ENCODE measurements at regions not wholly inside any gene's neighbourhood (a gene's known extent, or its start where the extent isn't known, plus 50 kb on each side); places are given as distances from the start of the nearest gene placed in this dataset.
A peak's percentile ranks its signal among the peaks of the same experiment; 100 is the strongest.

DNA sequence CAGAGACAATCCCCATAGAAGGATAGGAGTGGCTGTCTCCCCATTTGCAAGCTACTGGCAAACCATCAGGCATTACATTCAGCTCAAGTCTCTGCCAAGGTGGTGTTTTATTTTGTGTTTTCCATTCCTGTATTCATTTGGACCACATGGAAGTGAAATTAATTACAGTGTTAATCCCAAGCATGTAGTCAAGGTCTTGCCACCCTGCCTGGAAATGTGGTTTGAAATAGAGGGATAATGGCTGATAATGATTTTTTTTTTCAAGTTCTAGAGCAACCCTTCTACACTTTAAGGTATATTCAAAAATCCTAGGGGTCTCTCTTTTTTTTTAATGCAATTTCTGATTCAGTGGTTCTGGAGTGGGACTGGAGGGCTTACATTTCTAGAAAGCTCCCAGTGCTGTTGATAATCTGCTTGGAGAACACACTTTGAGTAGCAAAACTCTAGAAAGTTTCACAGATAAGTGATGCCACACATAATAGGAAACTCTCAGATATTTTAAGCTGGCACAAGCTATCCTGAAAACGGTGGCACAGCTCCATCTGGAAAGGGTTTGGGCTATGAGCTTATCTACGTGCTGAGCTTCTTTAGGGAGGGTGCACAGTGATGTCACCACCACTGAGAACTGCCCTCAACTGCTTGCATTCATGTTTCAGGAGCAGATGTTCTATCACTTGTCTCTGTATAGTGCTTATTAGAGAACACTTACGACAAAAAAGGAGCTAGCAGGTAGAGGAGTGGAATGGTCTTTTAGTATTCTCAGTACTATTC, 140.1 kb upstream of the IL12A start:
- H3K9ac ChIP-seq (ENCODE audit: low read depth in 1 of 2, low read length in 2 of 2): no peak overlapping the region
- H3K9me3 ChIP-seq (ENCODE audit: control insufficient read depth in 1 of 2, low read length in 2 of 2): no peaks in the 10 kb centered on the region

DNA sequence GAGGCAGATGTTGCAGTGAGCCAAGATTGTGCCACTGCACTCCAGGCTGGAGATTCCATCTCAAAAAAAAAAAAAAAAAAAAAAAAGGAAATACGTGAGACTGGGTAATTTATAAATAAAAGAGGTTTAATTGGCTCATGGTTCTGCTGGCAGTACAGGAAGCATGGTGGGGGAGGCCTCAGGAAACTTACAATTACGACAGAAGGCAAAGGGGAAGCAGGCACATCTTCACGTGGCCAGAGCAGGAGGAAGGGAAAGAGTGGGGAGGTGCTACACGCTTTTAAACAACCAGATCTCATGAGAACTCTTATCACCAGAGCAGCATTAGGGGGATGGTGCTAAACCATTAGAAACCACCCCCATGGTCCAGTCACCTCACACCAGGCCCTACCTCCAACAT, 138.2 kb upstream of the IL12A start:
- Histone ChIP-seq H3K36me3 (ENCODE audit: control insufficient read depth in 1 of 2, insufficient read depth in 2 of 2, low read length in 2 of 2) (no peaks in the 10 kb centered on the region), H3K4me1 (ENCODE audit: control insufficient read depth in 1 of 2, insufficient read depth in 2 of 2, low read length in 2 of 2) (no peaks in the 10 kb centered on the region), H3K27ac (ENCODE audit: low read depth, low read length) (no peak overlapping the region), H3K9me3 (ENCODE audit: control insufficient read depth in 1 of 2, low read length in 2 of 2) (no peaks in the 10 kb centered on the region), H3K4me3 (ENCODE audit: low read depth in 1 of 2, low read length in 2 of 2) (no peak overlapping the region), H3K27me3 (ENCODE audit: control insufficient read depth in 1 of 2, insufficient read depth in 2 of 2, low read length in 2 of 2) (no peaks in the 10 kb centered on the region), H3K9ac (ENCODE audit: low read depth in 1 of 2, low read length in 2 of 2) (no peak overlapping the region)

More for the DNA sequence above, 140.1 kb upstream of the IL12A start:
- no peak overlapping the region for H3K27ac ChIP-seq (ENCODE audit: low read depth, low read length)
- H3K4me1 ChIP-seq (ENCODE audit: control insufficient read depth in 1 of 2, insufficient read depth in 2 of 2, low read length in 2 of 2): no peaks in the 10 kb centered on the region
- no peak overlapping the region for H3K4me3 ChIP-seq (ENCODE audit: low read depth in 1 of 2, low read length in 2 of 2)
- no peaks in the 10 kb centered on the region for H3K36me3 ChIP-seq (ENCODE audit: control insufficient read depth in 1 of 2, insufficient read depth in 2 of 2, low read length in 2 of 2)
- no peaks in the 10 kb centered on the region for H3K27me3 ChIP-seq (ENCODE audit: control insufficient read depth in 1 of 2, insufficient read depth in 2 of 2, low read length in 2 of 2)

DNA sequence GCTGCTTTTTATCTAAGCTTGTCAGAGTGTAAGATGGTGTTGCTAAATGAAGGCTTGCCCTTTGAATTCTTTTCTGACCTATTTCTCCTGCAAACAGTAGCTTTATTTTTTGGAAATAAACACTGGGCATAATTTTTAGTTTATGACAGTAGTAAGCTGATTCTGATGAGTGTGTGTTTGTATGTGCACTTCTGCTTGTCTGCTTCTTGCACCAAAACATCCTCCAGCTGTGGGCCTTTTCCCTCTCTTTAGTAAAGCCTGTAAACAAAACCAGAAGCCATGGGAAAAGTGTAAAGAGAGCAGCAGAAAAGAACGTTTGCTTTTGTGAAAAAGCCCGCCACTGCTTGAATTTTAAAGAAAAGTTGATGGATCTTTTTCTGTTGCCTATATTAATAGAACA, 136.4 kb upstream of the IL12A start:
- Histone ChIP-seq H3K9ac (ENCODE audit: low read depth in 1 of 2, low read length in 2 of 2) (no peak overlapping the region), H3K36me3 (ENCODE audit: control insufficient read depth in 1 of 2, insufficient read depth in 2 of 2, low read length in 2 of 2) (no peaks in the 10 kb centered on the region), H3K4me1 (ENCODE audit: control insufficient read depth in 1 of 2, insufficient read depth in 2 of 2, low read length in 2 of 2) (peaks cover 0 to 3% of the 10 kb centered on the region in 2 donors), H3K27me3 (ENCODE audit: control insufficient read depth in 1 of 2, insufficient read depth in 2 of 2, low read length in 2 of 2) (no peaks in the 10 kb centered on the region), H3K4me3 (ENCODE audit: low read depth in 1 of 2, low read length in 2 of 2) (no peak overlapping the region), H3K9me3 (ENCODE audit: control insufficient read depth in 1 of 2, low read length in 2 of 2) (no peaks in the 10 kb centered on the region), H3K27ac (ENCODE audit: low read depth, low read length) (no peak overlapping the region)

DNA sequence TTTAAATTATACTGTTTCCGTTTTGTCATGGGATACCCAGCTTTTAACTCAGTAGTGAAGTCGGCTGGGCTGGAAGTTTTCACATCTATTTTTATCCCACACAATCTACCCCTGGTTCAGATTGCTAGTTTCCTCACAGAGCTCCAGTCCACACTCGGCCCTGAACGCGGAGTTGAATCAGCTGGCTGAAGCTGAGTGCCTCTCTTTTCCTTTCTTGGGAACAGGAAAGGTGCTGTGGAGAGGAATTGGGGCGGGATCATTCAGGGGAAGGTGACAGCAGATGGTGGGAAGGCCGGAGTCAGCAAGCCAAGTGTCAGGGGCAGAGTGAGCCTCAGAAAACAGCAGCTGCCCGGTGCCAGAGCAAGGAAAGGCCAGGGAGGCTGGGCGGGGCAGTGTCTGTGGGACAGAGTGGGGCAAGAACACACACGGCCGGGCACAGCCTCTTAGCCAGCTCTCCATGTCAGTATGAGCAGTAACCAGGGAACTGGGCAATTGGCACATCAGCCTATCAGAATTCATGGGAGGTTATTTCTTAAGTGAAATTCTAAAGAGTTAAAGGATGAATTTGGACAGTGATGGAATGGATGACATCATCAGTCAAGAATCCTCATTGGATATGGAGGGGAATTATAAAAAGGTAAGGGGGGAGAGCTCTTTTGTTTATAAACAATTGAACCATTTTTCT, 135.7 kb upstream of the IL12A start:
- no peak overlapping the region for H3K4me3 ChIP-seq (ENCODE audit: low read depth in 1 of 2, low read length in 2 of 2)
- H3K27me3 ChIP-seq (ENCODE audit: control insufficient read depth in 1 of 2, insufficient read depth in 2 of 2, low read length in 2 of 2): no peaks in the 10 kb centered on the region
- no peaks in the 10 kb centered on the region for H3K36me3 ChIP-seq (ENCODE audit: control insufficient read depth in 1 of 2, insufficient read depth in 2 of 2, low read length in 2 of 2)
- H3K27ac ChIP-seq (ENCODE audit: low read depth, low read length): no peak overlapping the region
- peaks cover 0 to 5% of the 10 kb centered on the region in 2 donors for H3K4me1 ChIP-seq (ENCODE audit: control insufficient read depth in 1 of 2, insufficient read depth in 2 of 2, low read length in 2 of 2)
- no peaks in the 10 kb centered on the region for H3K9me3 ChIP-seq (ENCODE audit: control insufficient read depth in 1 of 2, low read length in 2 of 2)
- H3K9ac ChIP-seq (ENCODE audit: low read depth in 1 of 2, low read length in 2 of 2): peak overlapping the region in 1 of 2 donors; percentile 49

DNA sequence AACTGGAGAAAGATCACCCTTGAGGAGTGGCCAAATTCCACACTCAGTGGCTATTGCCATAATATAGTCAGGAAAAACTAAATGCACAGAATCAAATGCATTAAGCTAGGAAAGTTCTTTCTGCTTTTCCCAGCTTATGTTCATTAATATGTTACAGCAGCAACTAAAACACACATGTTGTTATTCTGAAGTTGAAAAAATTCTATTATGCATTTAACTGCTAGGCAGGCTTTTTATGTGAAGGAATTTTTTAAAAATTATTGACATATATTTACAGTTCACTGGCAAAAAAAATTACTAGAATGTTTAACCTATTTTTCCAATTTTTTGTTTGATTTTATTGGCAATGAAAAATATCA, 135.2 kb upstream of the IL12A start:
- no peak overlapping the region for H3K9ac ChIP-seq (ENCODE audit: low read depth in 1 of 2, low read length in 2 of 2)
- H3K36me3 ChIP-seq (ENCODE audit: control insufficient read depth in 1 of 2, insufficient read depth in 2 of 2, low read length in 2 of 2): no peaks in the 10 kb centered on the region
- H3K4me1 ChIP-seq (ENCODE audit: control insufficient read depth in 1 of 2, insufficient read depth in 2 of 2, low read length in 2 of 2): peaks cover 0 to 8% of the 10 kb centered on the region in 2 donors
- no peak overlapping the region for H3K27ac ChIP-seq (ENCODE audit: low read depth, low read length)
- H3K27me3 ChIP-seq (ENCODE audit: control insufficient read depth in 1 of 2, insufficient read depth in 2 of 2, low read length in 2 of 2): no peaks in the 10 kb centered on the region
- H3K4me3 ChIP-seq (ENCODE audit: low read depth in 1 of 2, low read length in 2 of 2): no peak overlapping the region
- no peaks in the 10 kb centered on the region for H3K9me3 ChIP-seq (ENCODE audit: control insufficient read depth in 1 of 2, low read length in 2 of 2)

DNA sequence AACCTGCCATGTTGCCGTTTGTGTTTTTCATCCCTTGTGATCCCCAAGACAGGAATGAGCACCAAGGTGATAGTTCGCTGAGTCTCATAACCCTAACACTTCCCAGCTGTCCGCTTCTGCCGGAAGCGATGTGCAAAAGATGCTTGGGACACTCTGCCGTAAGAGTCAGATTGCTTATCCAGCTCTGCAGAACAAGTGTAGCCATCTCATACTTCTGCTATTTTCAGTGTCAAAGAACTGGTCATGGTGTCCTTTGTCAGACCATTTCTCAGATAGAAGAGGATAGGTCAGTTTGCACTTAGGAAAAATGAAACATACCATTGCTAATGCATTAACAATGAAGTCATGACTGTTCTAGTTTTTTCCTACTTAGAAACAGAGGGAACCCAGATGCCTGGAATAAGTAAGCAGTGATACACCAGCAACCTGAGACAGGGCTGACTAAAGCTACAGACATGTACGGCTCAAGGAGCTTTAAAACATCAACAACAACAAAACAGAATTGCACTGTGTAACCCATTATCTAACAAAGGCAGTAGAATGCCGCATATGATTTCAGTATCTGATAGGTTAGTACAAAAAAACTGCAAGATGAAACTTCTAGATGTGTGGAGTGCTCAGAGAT, 134.0 kb upstream of the IL12A start:
- H3K27me3 ChIP-seq (ENCODE audit: control insufficient read depth in 1 of 2, insufficient read depth in 2 of 2, low read length in 2 of 2): no peaks in the 10 kb centered on the region
- H3K27ac ChIP-seq (ENCODE audit: low read depth, low read length): no peak overlapping the region
- H3K9me3 ChIP-seq (ENCODE audit: control insufficient read depth in 1 of 2, low read length in 2 of 2): no peaks in the 10 kb centered on the region
- peaks cover 0 to 8% of the 10 kb centered on the region in 2 donors for H3K4me1 ChIP-seq (ENCODE audit: control insufficient read depth in 1 of 2, insufficient read depth in 2 of 2, low read length in 2 of 2)
- H3K36me3 ChIP-seq (ENCODE audit: control insufficient read depth in 1 of 2, insufficient read depth in 2 of 2, low read length in 2 of 2): no peaks in the 10 kb centered on the region
- no peak overlapping the region for H3K4me3 ChIP-seq (ENCODE audit: low read depth in 1 of 2, low read length in 2 of 2)
- H3K9ac ChIP-seq (ENCODE audit: low read depth in 1 of 2, low read length in 2 of 2): no peak overlapping the region

DNA sequence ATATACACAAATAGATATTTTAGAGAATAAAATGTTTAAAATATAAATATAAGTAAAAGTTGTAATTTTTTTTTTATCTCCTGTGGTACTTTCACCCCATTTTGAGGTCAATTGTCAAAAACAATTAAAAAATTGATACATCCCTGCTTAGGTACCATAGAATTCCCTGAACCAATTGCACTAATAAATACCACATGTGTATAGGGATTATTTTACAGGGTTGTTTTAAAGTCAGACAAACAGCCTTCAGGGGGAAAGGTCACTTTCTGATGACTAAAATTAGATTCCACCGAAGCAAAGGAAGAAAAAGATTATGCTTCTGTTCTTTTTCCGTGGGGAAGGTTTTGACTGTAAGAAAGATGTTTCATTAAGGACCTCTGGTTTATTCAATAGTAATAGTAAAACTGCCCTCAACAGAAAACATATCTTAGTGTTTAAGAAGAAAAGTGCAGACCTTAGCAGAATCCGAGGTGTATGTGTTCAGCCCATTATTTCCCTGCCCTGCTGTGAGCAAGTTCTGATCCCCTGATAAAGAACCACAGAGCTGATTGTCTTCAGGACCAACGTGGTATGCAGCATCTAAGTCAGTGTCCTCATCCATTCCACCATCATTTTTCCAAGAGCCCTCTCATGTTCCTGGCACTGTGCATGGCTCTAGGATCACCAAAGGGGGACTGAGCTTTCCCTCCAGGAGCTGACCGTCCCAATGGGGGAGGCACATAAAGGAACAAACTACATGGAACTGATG, 132.9 kb upstream of the IL12A start:
- H3K36me3 ChIP-seq (ENCODE audit: control insufficient read depth in 1 of 2, insufficient read depth in 2 of 2, low read length in 2 of 2): no peaks in the 10 kb centered on the region
- H3K4me3 ChIP-seq (ENCODE audit: low read depth in 1 of 2, low read length in 2 of 2): no peak overlapping the region
- no peaks in the 10 kb centered on the region for H3K9me3 ChIP-seq (ENCODE audit: control insufficient read depth in 1 of 2, low read length in 2 of 2)
- H3K27ac ChIP-seq (ENCODE audit: low read depth, low read length): no peak overlapping the region
- no peak overlapping the region for H3K9ac ChIP-seq (ENCODE audit: low read depth in 1 of 2, low read length in 2 of 2)
- no peaks in the 10 kb centered on the region for H3K27me3 ChIP-seq (ENCODE audit: control insufficient read depth in 1 of 2, insufficient read depth in 2 of 2, low read length in 2 of 2)
- H3K4me1 ChIP-seq (ENCODE audit: control insufficient read depth in 1 of 2, insufficient read depth in 2 of 2, low read length in 2 of 2): peaks cover 0 to 8% of the 10 kb centered on the region in 2 donors

DNA sequence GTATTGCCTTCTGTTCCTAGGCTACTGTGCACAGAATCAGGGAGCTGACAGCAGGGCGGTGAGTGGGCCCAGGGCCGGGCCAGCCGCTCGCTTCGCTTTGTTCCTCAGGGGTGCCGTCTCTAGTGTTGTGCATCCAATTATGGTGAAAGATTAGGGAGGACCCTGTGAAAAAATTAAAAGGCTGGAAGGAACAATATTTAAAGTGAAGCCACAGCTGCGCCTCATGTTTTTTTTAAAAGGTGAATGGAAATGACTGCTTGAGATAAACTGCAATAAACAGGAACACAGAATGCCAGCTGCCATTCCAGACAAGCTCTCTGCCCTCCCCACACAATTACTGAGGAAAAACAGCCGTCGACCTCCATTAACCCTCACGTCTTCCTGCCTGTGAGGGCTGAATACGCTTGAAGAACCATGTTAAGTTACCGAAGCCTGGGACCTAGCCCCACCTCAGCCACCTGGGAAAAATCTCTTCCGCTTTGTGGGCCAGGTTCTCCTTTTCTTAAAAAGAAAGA, 132.0 kb upstream of the IL12A start:
- Histone ChIP-seq H3K4me3 (ENCODE audit: low read depth in 1 of 2, low read length in 2 of 2) (peak overlapping the region in 1 of 2 donors; percentile 40), H3K9me3 (ENCODE audit: control insufficient read depth in 1 of 2, low read length in 2 of 2) (no peaks in the 10 kb centered on the region), H3K4me1 (ENCODE audit: control insufficient read depth in 1 of 2, insufficient read depth in 2 of 2, low read length in 2 of 2) (peaks cover 0 to 8% of the 10 kb centered on the region in 2 donors), H3K36me3 (ENCODE audit: control insufficient read depth in 1 of 2, insufficient read depth in 2 of 2, low read length in 2 of 2) (no peaks in the 10 kb centered on the region), H3K27me3 (ENCODE audit: control insufficient read depth in 1 of 2, insufficient read depth in 2 of 2, low read length in 2 of 2) (no peaks in the 10 kb centered on the region), H3K27ac (ENCODE audit: low read depth, low read length) (no peak overlapping the region), H3K9ac (ENCODE audit: low read depth in 1 of 2, low read length in 2 of 2) (no peak overlapping the region)

DNA sequence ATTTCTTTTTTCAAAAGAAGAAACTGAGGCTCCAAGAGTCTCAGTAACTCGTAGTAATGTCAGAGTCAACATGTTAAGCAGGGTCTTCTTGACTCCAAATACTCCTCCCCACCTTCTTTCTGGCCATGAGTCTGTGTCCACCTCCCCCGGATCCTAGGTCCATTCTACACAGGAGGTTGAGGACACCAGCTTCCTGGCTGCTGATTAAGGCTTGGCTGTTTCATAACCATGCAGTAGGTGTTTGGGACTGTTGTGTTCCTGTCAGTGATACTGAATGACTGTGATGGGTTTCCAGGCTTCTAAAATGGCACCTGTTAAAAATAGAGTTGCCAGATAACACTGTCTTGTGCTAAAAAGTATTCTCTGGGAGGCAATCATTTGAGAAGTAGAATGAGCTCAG, 130.8 kb upstream of the IL12A start:
- Histone ChIP-seq H3K36me3 (ENCODE audit: control insufficient read depth in 1 of 2, insufficient read depth in 2 of 2, low read length in 2 of 2) (no peaks in the 10 kb centered on the region), H3K9me3 (ENCODE audit: control insufficient read depth in 1 of 2, low read length in 2 of 2) (no peaks in the 10 kb centered on the region), H3K9ac (ENCODE audit: low read depth in 1 of 2, low read length in 2 of 2) (no peak overlapping the region), H3K4me1 (ENCODE audit: control insufficient read depth in 1 of 2, insufficient read depth in 2 of 2, low read length in 2 of 2) (peaks cover 0 to 8% of the 10 kb centered on the region in 2 donors), H3K27ac (ENCODE audit: low read depth, low read length) (no peak overlapping the region), H3K27me3 (ENCODE audit: control insufficient read depth in 1 of 2, insufficient read depth in 2 of 2, low read length in 2 of 2) (no peaks in the 10 kb centered on the region), H3K4me3 (ENCODE audit: low read depth in 1 of 2, low read length in 2 of 2) (no peak overlapping the region)
